ENCODE measurements at regions not wholly inside any gene's neighbourhood (a gene's known extent, or its start where the extent isn't known, plus 50 kb on each side); places are given as distances from the start of the nearest gene placed in this dataset.
A peak's percentile ranks its signal among the peaks of the same experiment; 100 is the strongest.
"Not testable (repeated sequence)": the region's sequence is repeated elsewhere in the genome, so short reads cannot be mapped to it uniquely, and the experiment has no call there.

GRCh38 chr11:134843020-134843419 is 431.0 kb upstream of the B3GAT1 start:
- no peaks in the 10 kb centered on the region for H4K20me1 ChIP-seq
- H3K9me3 ChIP-seq: no peaks in the 10 kb centered on the region
- H3K36me3 ChIP-seq: no peaks in the 10 kb centered on the region
- peaks cover 43% of the 10 kb centered on the region for H3K4me1 ChIP-seq
- TF ChIP-seq Cebpa-rat (IDR thresholded peaks at IDR 0.05): no peak
- no peaks in the 10 kb centered on the region for H3K27me3 ChIP-seq
- H3K9ac ChIP-seq: no peak overlapping the region
- H3K27ac ChIP-seq: no peak overlapping the region
- H3K4me2 ChIP-seq: peak overlapping the region; percentile 78
- no peak overlapping the region for H3K4me3 ChIP-seq

- H3K9me3 ChIP-seq: no peaks in the 10 kb centered on the region
- no peak for TF ChIP-seq Cebpa-rat (IDR thresholded peaks at IDR 0.05)
- H4K20me1 ChIP-seq: no peaks in the 10 kb centered on the region
- H3K4me3 ChIP-seq: no peak overlapping the region
- H3K9ac ChIP-seq: no peak overlapping the region
- H3K27ac ChIP-seq: no peak overlapping the region
- H3K27me3 ChIP-seq: no peaks in the 10 kb centered on the region
- H3K4me2 ChIP-seq: peak overlapping the region; percentile 54
- H3K36me3 ChIP-seq: no peaks in the 10 kb centered on the region
- peaks cover 43% of the 10 kb centered on the region for H3K4me1 ChIP-seq
These were observed 429.9 kb upstream of the B3GAT1 start for GRCh38 chr11:134841972-134842371.

GRCh38 chr11:134841411-134841810 is 429.4 kb upstream of the B3GAT1 start:
- no peak for TF ChIP-seq Cebpa-rat (IDR thresholded peaks at IDR 0.05)
- no peak overlapping the region for H3K4me3 ChIP-seq
- H3K27me3 ChIP-seq: no peaks in the 10 kb centered on the region
- no peak overlapping the region for H3K27ac ChIP-seq
- H4K20me1 ChIP-seq: no peaks in the 10 kb centered on the region
- H3K36me3 ChIP-seq: no peaks in the 10 kb centered on the region
- H3K4me2 ChIP-seq: peak overlapping the region; percentile 54
- H3K9me3 ChIP-seq: no peaks in the 10 kb centered on the region
- no peak overlapping the region for H3K9ac ChIP-seq
- H3K4me1 ChIP-seq: peaks cover 46% of the 10 kb centered on the region

GRCh38 chr11:134840945-134841344 is 428.9 kb upstream of the B3GAT1 start:
- H3K27me3 ChIP-seq: no peaks in the 10 kb centered on the region
- H3K4me2 ChIP-seq: peak overlapping the region; percentile 54
- H3K9me3 ChIP-seq: no peaks in the 10 kb centered on the region
- no peak overlapping the region for H3K4me3 ChIP-seq
- no peak overlapping the region for H3K27ac ChIP-seq
- peaks cover 51% of the 10 kb centered on the region for H3K4me1 ChIP-seq
- H3K9ac ChIP-seq: no peak overlapping the region
- no peak for TF ChIP-seq Cebpa-rat (IDR thresholded peaks at IDR 0.05)
- no peaks in the 10 kb centered on the region for H3K36me3 ChIP-seq
- no peaks in the 10 kb centered on the region for H4K20me1 ChIP-seq

GRCh38 chr11:134840165-134840564 is 428.1 kb upstream of the B3GAT1 start:
- not testable (repeated sequence) for H3K9me3 ChIP-seq, H3K4me3 ChIP-seq

GRCh38 chr11:134838708-134839107 is 426.7 kb upstream of the B3GAT1 start:
- H3K27ac ChIP-seq: no peak overlapping the region
- H3K36me3 ChIP-seq: no peaks in the 10 kb centered on the region
- H4K20me1 ChIP-seq: no peaks in the 10 kb centered on the region
- 0 out of 2 replicates have a peak overlapping the region, but pooled peaks have one; percentile 4 for H3K4me2 ChIP-seq
- no peak overlapping the region for H3K4me3 ChIP-seq
- no peak overlapping the region for H3K9ac ChIP-seq
- H3K4me1 ChIP-seq: peaks cover 50% of the 10 kb centered on the region
- H3K27me3 ChIP-seq: no peaks in the 10 kb centered on the region
- no peaks in the 10 kb centered on the region for H3K9me3 ChIP-seq
- no peak for TF ChIP-seq Cebpa-rat (IDR thresholded peaks at IDR 0.05)

More at GRCh38 chr11:134840165-134840564, 428.1 kb upstream of the B3GAT1 start:
- H3K27me3 ChIP-seq, H4K20me1 ChIP-seq, H3K4me2 ChIP-seq, H3K36me3 ChIP-seq, H3K27ac ChIP-seq, H3K9ac ChIP-seq: not testable (repeated sequence)
- peaks cover 58% of the 10 kb centered on the region for H3K4me1 ChIP-seq

- Histone ChIP-seq H4K20me1 (no peaks in the 10 kb centered on the region), H3K4me2 (0 out of 2 replicates have a peak overlapping the region, but pooled peaks have one; percentile 4), H3K36me3 (no peaks in the 10 kb centered on the region), H3K4me1 (peaks cover 42% of the 10 kb centered on the region), H3K27ac (no peak overlapping the region), H3K4me3 (no peak overlapping the region), H3K9ac (no peak overlapping the region), H3K27me3 (no peaks in the 10 kb centered on the region), H3K9me3 (no peaks in the 10 kb centered on the region)
- no peak for TF ChIP-seq Cebpa-rat (IDR thresholded peaks at IDR 0.05)
These were observed 425.8 kb upstream of the B3GAT1 start for GRCh38 chr11:134837887-134838232.

GRCh38 chr11:134837166-134837886 is 425.3 kb upstream of the B3GAT1 start:
- no peak for TF ChIP-seq Cebpa-rat (IDR thresholded peaks at IDR 0.05)
- H3K27ac ChIP-seq: no peak overlapping the region
- H3K4me1 ChIP-seq: peaks cover 37% of the 10 kb centered on the region
- H3K27me3 ChIP-seq: no peaks in the 10 kb centered on the region
- no peaks in the 10 kb centered on the region for H3K36me3 ChIP-seq
- H3K9ac ChIP-seq: no peak overlapping the region
- H3K9me3 ChIP-seq: no peaks in the 10 kb centered on the region
- H4K20me1 ChIP-seq: no peaks in the 10 kb centered on the region
- no peak overlapping the region for H3K4me2 ChIP-seq
- no peak overlapping the region for H3K4me3 ChIP-seq

GRCh38 chr11:134836561-134836960 is 424.5 kb upstream of the B3GAT1 start:
- no peak overlapping the region for H3K9ac ChIP-seq
- H3K36me3 ChIP-seq: no peaks in the 10 kb centered on the region
- no peaks in the 10 kb centered on the region for H3K9me3 ChIP-seq
- no peak for TF ChIP-seq Cebpa-rat (IDR thresholded peaks at IDR 0.05)
- no peak overlapping the region for H3K27ac ChIP-seq
- peak overlapping the region; percentile 35 for H3K4me2 ChIP-seq
- H3K27me3 ChIP-seq: no peaks in the 10 kb centered on the region
- no peak overlapping the region for H3K4me3 ChIP-seq
- H3K4me1 ChIP-seq: peaks cover 29% of the 10 kb centered on the region
- H4K20me1 ChIP-seq: no peaks in the 10 kb centered on the region

GRCh38 chr11:134835561-134835960 is 423.5 kb upstream of the B3GAT1 start:
- Histone ChIP-seq H3K27me3 (no peaks in the 10 kb centered on the region), H3K36me3 (no peaks in the 10 kb centered on the region), H3K4me1 (peaks cover 23% of the 10 kb centered on the region), H3K9me3 (no peaks in the 10 kb centered on the region), H3K9ac (no peak overlapping the region), H3K27ac (no peak overlapping the region), H3K4me3 (no peak overlapping the region), H4K20me1 (no peaks in the 10 kb centered on the region), H3K4me2 (peak overlapping the region; percentile 35)
- TF ChIP-seq Cebpa-rat (IDR thresholded peaks at IDR 0.05): no peak

GRCh38 chr11:134830312-134830711 is 418.3 kb upstream of the B3GAT1 start:
- H3K27ac ChIP-seq: no peak overlapping the region
- no peaks in the 10 kb centered on the region for H4K20me1 ChIP-seq

More at GRCh38 chr11:134830312-134830711, 418.3 kb upstream of the B3GAT1 start:
- Histone ChIP-seq H3K4me1 (0 out of 2 replicates have a peak, but pooled peaks cover under 1% of the 10 kb centered on the region), H3K4me2 (no peak overlapping the region), H3K36me3 (no peaks in the 10 kb centered on the region), H3K27me3 (no peaks in the 10 kb centered on the region), H3K9ac (no peak overlapping the region), H3K4me3 (no peak overlapping the region), H3K9me3 (no peaks in the 10 kb centered on the region)
- TF ChIP-seq Cebpa-rat (IDR thresholded peaks at IDR 0.05): no peak
